Psoas muscle (tissue), 7 donors: ENCODE measurements at regions not wholly inside any gene's neighbourhood (a gene's known extent, or its start where the extent isn't known, plus 50 kb on each side); places are given as distances from the start of the nearest gene placed in this dataset.

Experiments used
- ATAC-seq, 4 donors: fragments of 200-7000 bp; cut with Tn5 transposase; one replicate each; pipeline ENCODE4 v1.9.1; 2020; ENCODE audit warnings: moderate library complexity in 3 of 4, mild to moderate bottlenecking in 2 of 4
- DNase-seq, 2 donors: peaks; one replicate each; pipeline ENCODE4 v3.0.0-alpha.2; 2020
- H3K27ac ChIP-seq: fragments of 200-600 bp; one replicate; pipeline ENCODE4 v1.8.0; 2022
- H3K27me3 ChIP-seq, 3 donors: fragments of 200-600 bp in 1 of 3; one replicate each; pipeline versions ENCODE4 v1.6.1 to v1.8.0; 2013 to 2022; ENCODE audit warnings: low read length in 2 of 3, mild to moderate bottlenecking in 2 of 3, moderate library complexity in 1 of 3; ENCODE audit not compliant: insufficient read depth in 3 of 3
- H3K36me3 ChIP-seq, 2 donors: fragments of 200-600 bp in 1 of 2; one replicate each; pipeline versions ENCODE4 v1.6.1 to v1.8.0; 2013 to 2022; ENCODE audit warnings: low read depth in 1 of 2, mild to moderate bottlenecking in 1 of 2, moderate library complexity in 1 of 2; ENCODE audit not compliant: insufficient read depth in 1 of 2
- H3K4me1 ChIP-seq: fragments of 200-600 bp; one replicate; pipeline ENCODE4 v1.8.0; 2022
- H3K4me3 ChIP-seq: fragments of 200-600 bp; one replicate; pipeline ENCODE4 v1.8.0; 2022; ENCODE audit warnings: mild to moderate bottlenecking
- H3K9me3 ChIP-seq: fragments of 200-600 bp; one replicate; pipeline ENCODE4 v1.8.0; 2022
- WGBS, 3 donors: extraction: QIAGEN DNeasy Blood & Tissue Kit; methylation state at CpG; one replicate each; pipeline versions ENCODE4 v1.1.6 to v1.1.7; 2013; 5-methylcytosine and 5-hydroxymethylcytosine counted together
- intact Hi-C, 2 donors: fragments of 100-400 bp; cut with DNase I; formaldehyde crosslinking; loops; one replicate each; pipeline versions ENCODE4 v1.11.0 to v1.14.2; 2022
- TF ChIP-seq, protein P1 (sequence below): fragments of 200-600 bp; IDR thresholded peaks from one replicate; pipeline ENCODE4 v1.8.0; 2022; ENCODE audit warnings: antibody characterized with exemption
- donor health status: healthy with polysubstance abuse.
- donor health status: DM: no; HTN: no; CAD: no; lungs with moderate emphysema.
- donor health status: Bipolar disorder and iron deficiency.
- donor health status: healthy.
- donor health status: DM: yes; HTN: yes; CAD: no.
- donor health status: DM: no; HTN: no; CAD: no.
- donor health status: DM: yes; HTN: yes; CAD: no.

DNA sequence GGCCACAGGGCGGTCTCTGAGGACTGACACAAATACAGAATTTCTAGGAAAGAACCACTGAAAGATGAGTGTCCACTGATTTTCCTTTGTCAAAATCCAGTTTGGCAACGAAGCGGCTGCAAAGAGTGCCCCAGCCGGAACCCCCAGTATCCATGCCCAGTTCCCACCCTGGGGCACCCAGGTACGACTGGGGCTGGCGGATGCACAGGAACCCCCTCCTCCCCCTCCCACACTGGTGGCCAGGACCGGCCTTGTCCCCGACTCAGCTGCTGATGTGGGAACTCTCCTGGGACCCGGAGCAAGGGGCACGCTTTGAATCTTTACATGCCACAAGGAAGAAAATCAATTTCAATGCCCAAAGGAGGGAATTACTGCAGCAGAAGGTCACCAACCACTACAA is 220.8 kb upstream of the ZNF507 start:
- 70 to 82% (median 72%) methylated on average over 10 of the region's 10 CpGs for WGBS, 3 donors
- no peaks in the 10 kb centered on the region for H3K36me3 ChIP-seq
- no peak overlapping the region for H3K27ac ChIP-seq
- H3K9me3 ChIP-seq, result no peaks in the 10 kb centered on the region
- no peaks in the 10 kb centered on the region for H3K4me1 ChIP-seq
- no peaks in the 10 kb centered on the region for H3K27me3 ChIP-seq
- intact Hi-C loops, result no loop called here
- H3K4me3 ChIP-seq, result no peak overlapping the region
- ATAC-seq (no peak), DNase-seq (no peak)
- TF ChIP-seq, protein P1, sequence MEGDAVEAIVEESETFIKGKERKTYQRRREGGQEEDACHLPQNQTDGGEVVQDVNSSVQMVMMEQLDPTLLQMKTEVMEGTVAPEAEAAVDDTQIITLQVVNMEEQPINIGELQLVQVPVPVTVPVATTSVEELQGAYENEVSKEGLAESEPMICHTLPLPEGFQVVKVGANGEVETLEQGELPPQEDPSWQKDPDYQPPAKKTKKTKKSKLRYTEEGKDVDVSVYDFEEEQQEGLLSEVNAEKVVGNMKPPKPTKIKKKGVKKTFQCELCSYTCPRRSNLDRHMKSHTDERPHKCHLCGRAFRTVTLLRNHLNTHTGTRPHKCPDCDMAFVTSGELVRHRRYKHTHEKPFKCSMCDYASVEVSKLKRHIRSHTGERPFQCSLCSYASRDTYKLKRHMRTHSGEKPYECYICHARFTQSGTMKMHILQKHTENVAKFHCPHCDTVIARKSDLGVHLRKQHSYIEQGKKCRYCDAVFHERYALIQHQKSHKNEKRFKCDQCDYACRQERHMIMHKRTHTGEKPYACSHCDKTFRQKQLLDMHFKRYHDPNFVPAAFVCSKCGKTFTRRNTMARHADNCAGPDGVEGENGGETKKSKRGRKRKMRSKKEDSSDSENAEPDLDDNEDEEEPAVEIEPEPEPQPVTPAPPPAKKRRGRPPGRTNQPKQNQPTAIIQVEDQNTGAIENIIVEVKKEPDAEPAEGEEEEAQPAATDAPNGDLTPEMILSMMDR, result no peak

DNA sequence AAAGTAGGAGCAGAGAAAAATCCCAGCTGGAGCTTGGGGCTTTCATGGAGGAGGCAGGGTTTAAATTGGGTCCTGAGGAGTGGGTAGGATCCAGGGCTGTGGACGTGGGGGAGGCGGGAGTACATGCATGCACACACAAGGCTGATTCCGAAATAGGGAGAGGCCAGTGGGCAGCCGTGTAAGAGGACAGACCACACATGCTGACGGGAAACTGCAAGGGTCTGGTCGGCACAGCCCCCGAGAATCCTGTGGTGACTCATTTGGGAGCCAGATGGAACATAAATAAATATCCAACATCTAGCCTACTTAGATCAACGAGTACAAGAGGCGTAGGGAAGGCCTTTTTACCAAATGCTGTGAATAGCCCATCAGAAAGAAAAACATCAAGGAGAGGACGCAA is 216.3 kb upstream of the ZNF507 start:
- no peak overlapping the region for H3K4me3 ChIP-seq
- H3K9me3 ChIP-seq, result no peaks in the 10 kb centered on the region
- DNase-seq (no peak), ATAC-seq (no peak)
- TF ChIP-seq, protein P1, result no peak
- no peak overlapping the region for H3K27ac ChIP-seq
- no peaks in the 10 kb centered on the region for H3K36me3 ChIP-seq
- WGBS, 3 donors, result 58 to 62% (median 59%) methylated on average over 10 of the region's 10 CpGs
- no peaks in the 10 kb centered on the region for H3K27me3 ChIP-seq
- intact Hi-C loops, result no loop called here
- no peaks in the 10 kb centered on the region for H3K4me1 ChIP-seq

DNA sequence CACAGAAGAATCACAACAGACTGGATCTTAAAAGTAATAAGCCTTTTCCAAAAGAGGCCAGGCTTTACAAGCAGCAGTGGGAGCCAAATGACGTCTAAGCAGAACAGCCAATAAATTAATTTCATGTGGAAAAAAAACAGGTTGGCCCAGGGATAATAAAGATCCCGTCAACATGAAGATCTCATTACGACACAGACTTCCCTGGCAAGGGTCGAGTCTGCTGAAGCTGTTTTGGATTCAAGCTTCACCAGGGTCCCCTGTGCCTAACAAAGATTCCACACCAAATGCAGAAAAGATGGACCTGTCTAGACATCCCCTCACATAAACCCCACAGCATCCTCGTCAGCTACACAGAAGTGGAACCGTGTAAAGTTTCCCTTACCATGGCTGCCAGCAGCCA is 215.1 kb upstream of the ZNF507 start:
- Histone ChIP-seq H3K27ac (no peak overlapping the region), H3K9me3 (no peaks in the 10 kb centered on the region), H3K4me3 (no peak overlapping the region), H3K4me1 (no peaks in the 10 kb centered on the region), H3K36me3 (no peaks in the 10 kb centered on the region), H3K27me3 (no peaks in the 10 kb centered on the region)
- WGBS, 3 donors, result 19 to 28% (median 21%) methylated on average over 6 of the region's 6 CpGs
- TF ChIP-seq, protein P1, result no peak
- no peak for DNase-seq
- ATAC-seq, result no peak
- intact Hi-C loops, result no loop called here

DNA sequence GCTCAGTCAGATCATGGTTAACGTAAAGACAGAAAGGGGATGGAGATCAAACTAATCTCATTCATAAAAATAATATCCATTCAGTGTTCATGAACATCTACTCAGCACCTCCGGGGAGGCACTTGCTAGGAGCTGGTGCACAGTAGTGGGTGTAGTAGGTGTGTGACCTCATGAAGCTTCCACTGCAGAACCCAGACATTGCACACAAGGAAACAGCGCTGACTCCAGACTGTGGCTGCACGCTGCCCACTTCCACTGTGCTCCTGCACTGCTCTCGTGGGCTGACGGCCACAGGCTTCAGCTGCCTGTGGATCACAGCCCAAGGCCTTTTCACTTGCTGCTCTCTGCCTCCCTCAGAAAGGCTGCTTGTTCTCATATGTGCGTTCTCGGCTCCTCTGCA is 214.4 kb upstream of the ZNF507 start:
- no peak overlapping the region for H3K27ac ChIP-seq
- H3K36me3 ChIP-seq, result no peaks in the 10 kb centered on the region
- no peaks in the 10 kb centered on the region for H3K4me1 ChIP-seq
- TF ChIP-seq, protein P1, result no peak
- no peaks in the 10 kb centered on the region for H3K9me3 ChIP-seq
- DNase-seq (no peak), ATAC-seq (no peak)
- H3K4me3 ChIP-seq, result no peak overlapping the region
- 33 to 49% (median 41%) methylated on average over 8 of the region's 8 CpGs for WGBS, 3 donors
- intact Hi-C loops, result no loop called here
- H3K27me3 ChIP-seq, result no peaks in the 10 kb centered on the region

DNA sequence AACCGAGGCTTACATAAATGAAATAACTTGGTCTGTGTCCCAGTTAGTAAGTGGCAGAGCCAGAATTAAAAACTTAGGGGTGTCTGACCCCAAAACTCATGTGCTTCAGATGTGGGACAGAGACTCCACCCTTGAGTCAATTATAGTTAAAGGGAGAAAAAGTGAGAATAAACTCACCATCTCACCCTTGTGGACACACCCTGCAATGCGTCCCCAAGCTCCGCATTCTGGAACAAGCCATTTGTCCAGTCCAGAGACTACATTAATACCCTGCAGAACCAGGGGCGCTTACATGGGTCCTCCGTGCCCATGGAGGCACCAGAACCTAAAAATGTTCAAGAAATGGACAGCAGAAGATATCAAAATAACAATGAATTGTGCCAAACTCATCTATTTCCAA is 207.0 kb upstream of the ZNF507 start:
- intact Hi-C loops, result no loop called here
- Histone ChIP-seq H3K27ac (no peak overlapping the region), H3K36me3 (no peaks in the 10 kb centered on the region), H3K9me3 (no peaks in the 10 kb centered on the region), H3K4me3 (no peak overlapping the region), H3K27me3 (peaks cover 0 to 2% (median 0%) of the 10 kb centered on the region in 3 donors), H3K4me1 (no peaks in the 10 kb centered on the region)
- TF ChIP-seq, protein P1, result no peak
- no peak for ATAC-seq
- 73 to 82% (median 78%) methylated on average over 5 of the region's 5 CpGs for WGBS, 3 donors
- no peak for DNase-seq
